ENCODE measurements at regions not wholly inside any gene's neighbourhood (a gene's known extent, or its start where the extent isn't known, plus 50 kb on each side); places are given as distances from the start of the nearest gene placed in this dataset.

GRCh38 chr15:61712129-61712759 lies 348.0 kb downstream of the VPS13C start:
- Histone ChIP-seq H3K4me1 (ENCODE audit: control insufficient read depth, insufficient read depth, low read length) (no peaks in the 10 kb centered on the region), H3K27me3 (ENCODE audit: control insufficient read depth, insufficient read depth, low read length) (no peaks in the 10 kb centered on the region), H3K27ac (ENCODE audit: low read depth, low read length) (no peak overlapping the region), H3K9ac (ENCODE audit: low read depth, low read length) (no peak overlapping the region), H3K9me3 (ENCODE audit: control insufficient read depth, insufficient read depth, low read length) (no peaks in the 10 kb centered on the region), H3K36me3 (ENCODE audit: control insufficient read depth, insufficient read depth, low read length) (no peaks in the 10 kb centered on the region), H3K4me3 (ENCODE audit: low read depth, low read length) (no peak overlapping the region)

- no peaks in the 10 kb centered on the region for H3K27me3 ChIP-seq (ENCODE audit: control insufficient read depth, insufficient read depth, low read length)
- H3K4me1 ChIP-seq (ENCODE audit: control insufficient read depth, insufficient read depth, low read length), result no peaks in the 10 kb centered on the region; the same call in 1 of the 2 replicates
- H3K9me3 ChIP-seq (ENCODE audit: control insufficient read depth, insufficient read depth, low read length), result no peaks in the 10 kb centered on the region
- no peak overlapping the region for H3K9ac ChIP-seq (ENCODE audit: low read depth, low read length)
- H3K27ac ChIP-seq (ENCODE audit: low read depth, low read length), result no peak overlapping the region
- H3K4me3 ChIP-seq (ENCODE audit: low read depth, low read length), result no peak overlapping the region
- no peaks in the 10 kb centered on the region for H3K36me3 ChIP-seq (ENCODE audit: control insufficient read depth, insufficient read depth, low read length)
Observed at GRCh38 chr15:61702224-61703020, 357.8 kb downstream of the VPS13C start.

- H3K27me3 ChIP-seq (ENCODE audit: control insufficient read depth, insufficient read depth, low read length), result no peaks in the 10 kb centered on the region
- H3K27ac ChIP-seq (ENCODE audit: low read depth, low read length), result no peak overlapping the region
- H3K9ac ChIP-seq (ENCODE audit: low read depth, low read length), result no peak overlapping the region
- H3K4me3 ChIP-seq (ENCODE audit: low read depth, low read length), result no peak overlapping the region
- H3K4me1 ChIP-seq (ENCODE audit: control insufficient read depth, insufficient read depth, low read length), result peaks cover 2% of the 10 kb centered on the region; the same call in 1 of the 2 replicates
- no peaks in the 10 kb centered on the region for H3K36me3 ChIP-seq (ENCODE audit: control insufficient read depth, insufficient read depth, low read length)
- H3K9me3 ChIP-seq (ENCODE audit: control insufficient read depth, insufficient read depth, low read length), result no peaks in the 10 kb centered on the region
Observed at GRCh38 chr15:61701455-61701854, 358.8 kb downstream of the VPS13C start.

GRCh38 chr15:61700803-61701202 lies 359.4 kb downstream of the VPS13C start:
- Histone ChIP-seq H3K9ac (ENCODE audit: low read depth, low read length) (no peak overlapping the region), H3K27ac (ENCODE audit: low read depth, low read length) (no peak overlapping the region), H3K4me3 (ENCODE audit: low read depth, low read length) (no peak overlapping the region), H3K27me3 (ENCODE audit: control insufficient read depth, insufficient read depth, low read length) (no peaks in the 10 kb centered on the region), H3K4me1 (ENCODE audit: control insufficient read depth, insufficient read depth, low read length) (peaks cover 2% of the 10 kb centered on the region; the same call in 1 of the 2 replicates), H3K9me3 (ENCODE audit: control insufficient read depth, insufficient read depth, low read length) (no peaks in the 10 kb centered on the region), H3K36me3 (ENCODE audit: control insufficient read depth, insufficient read depth, low read length) (no peaks in the 10 kb centered on the region)

DNA sequence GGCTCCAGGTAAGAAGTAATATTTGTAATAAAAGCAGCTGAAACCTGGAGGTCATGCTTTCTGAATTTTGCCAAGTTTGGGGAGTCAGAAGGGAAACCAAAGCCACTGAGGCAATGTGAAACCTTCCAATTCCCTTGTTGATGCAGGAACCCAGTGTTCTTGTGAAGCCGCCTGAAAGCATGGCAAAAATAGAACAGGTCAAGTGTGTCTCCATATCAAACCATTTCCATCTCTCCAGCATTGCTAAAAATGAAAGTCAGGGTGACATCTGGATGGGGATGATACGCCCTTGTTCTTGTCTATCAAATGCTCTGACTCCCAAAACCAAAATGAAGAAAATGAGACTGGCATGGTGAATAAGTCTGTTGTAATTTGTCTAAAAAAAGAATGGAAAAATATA lies 362.5 kb downstream of the VPS13C start:
- H3K27ac ChIP-seq (ENCODE audit: low read depth, low read length), result no peak overlapping the region
- no peaks in the 10 kb centered on the region for H3K9me3 ChIP-seq (ENCODE audit: control insufficient read depth, insufficient read depth, low read length)
- no peak overlapping the region for H3K4me3 ChIP-seq (ENCODE audit: low read depth, low read length)
- peaks cover 2% of the 10 kb centered on the region; the same call in 1 of the 2 replicates for H3K4me1 ChIP-seq (ENCODE audit: control insufficient read depth, insufficient read depth, low read length)
- no peaks in the 10 kb centered on the region for H3K27me3 ChIP-seq (ENCODE audit: control insufficient read depth, insufficient read depth, low read length)
- no peak overlapping the region for H3K9ac ChIP-seq (ENCODE audit: low read depth, low read length)
- no peaks in the 10 kb centered on the region for H3K36me3 ChIP-seq (ENCODE audit: control insufficient read depth, insufficient read depth, low read length)

DNA sequence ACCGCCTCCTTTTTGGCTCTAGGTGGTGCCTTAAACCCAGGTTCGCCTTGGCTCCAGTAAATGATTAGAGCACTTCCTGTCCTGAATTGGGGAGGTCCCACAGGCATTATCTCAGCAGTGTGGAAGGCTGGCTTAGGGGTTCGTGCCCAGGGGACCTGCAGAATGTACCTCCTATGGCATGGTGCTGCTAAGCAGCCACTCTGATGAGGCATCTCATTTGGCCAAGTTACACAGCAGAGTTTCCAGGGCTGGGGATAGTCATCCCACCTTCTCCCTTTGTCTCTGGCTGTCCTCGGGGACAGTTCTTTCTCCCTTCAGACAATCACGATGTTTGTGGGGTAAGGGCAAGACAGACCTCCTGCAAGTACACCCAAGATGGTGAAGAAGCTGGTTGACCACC lies 371.2 kb downstream of the VPS13C start:
- H3K27me3 ChIP-seq (ENCODE audit: control insufficient read depth, insufficient read depth, low read length), result no peaks in the 10 kb centered on the region
- no peak overlapping the region for H3K4me3 ChIP-seq (ENCODE audit: low read depth, low read length)
- H3K27ac ChIP-seq (ENCODE audit: low read depth, low read length), result no peak overlapping the region
- no peaks in the 10 kb centered on the region for H3K9me3 ChIP-seq (ENCODE audit: control insufficient read depth, insufficient read depth, low read length)
- no peak overlapping the region for H3K9ac ChIP-seq (ENCODE audit: low read depth, low read length)
- H3K4me1 ChIP-seq (ENCODE audit: control insufficient read depth, insufficient read depth, low read length), result peaks cover 4% of the 10 kb centered on the region; the same call in 1 of the 2 replicates
- no peaks in the 10 kb centered on the region for H3K36me3 ChIP-seq (ENCODE audit: control insufficient read depth, insufficient read depth, low read length)

GRCh38 chr15:61687651-61688050 lies 372.6 kb downstream of the VPS13C start:
- H3K27me3 ChIP-seq (ENCODE audit: control insufficient read depth, insufficient read depth, low read length), result no peaks in the 10 kb centered on the region
- H3K4me1 ChIP-seq (ENCODE audit: control insufficient read depth, insufficient read depth, low read length), result peaks cover 4% of the 10 kb centered on the region; the same call in 1 of the 2 replicates
- H3K9me3 ChIP-seq (ENCODE audit: control insufficient read depth, insufficient read depth, low read length), result no peaks in the 10 kb centered on the region
- H3K27ac ChIP-seq (ENCODE audit: low read depth, low read length), result no peak overlapping the region
- no peak overlapping the region for H3K4me3 ChIP-seq (ENCODE audit: low read depth, low read length)
- H3K36me3 ChIP-seq (ENCODE audit: control insufficient read depth, insufficient read depth, low read length), result no peaks in the 10 kb centered on the region
- no peak overlapping the region for H3K9ac ChIP-seq (ENCODE audit: low read depth, low read length)

GRCh38 chr15:61687124-61687523 lies 373.1 kb downstream of the VPS13C start:
- no peaks in the 10 kb centered on the region for H3K27me3 ChIP-seq (ENCODE audit: control insufficient read depth, insufficient read depth, low read length)
- no peaks in the 10 kb centered on the region for H3K36me3 ChIP-seq (ENCODE audit: control insufficient read depth, insufficient read depth, low read length)
- no peak overlapping the region for H3K27ac ChIP-seq (ENCODE audit: low read depth, low read length)
- peaks cover 4% of the 10 kb centered on the region; the same call in 1 of the 2 replicates for H3K4me1 ChIP-seq (ENCODE audit: control insufficient read depth, insufficient read depth, low read length)
- H3K9ac ChIP-seq (ENCODE audit: low read depth, low read length), result no peak overlapping the region
- H3K4me3 ChIP-seq (ENCODE audit: low read depth, low read length), result no peak overlapping the region
- H3K9me3 ChIP-seq (ENCODE audit: control insufficient read depth, insufficient read depth, low read length), result no peaks in the 10 kb centered on the region

GRCh38 chr15:61685971-61686370 lies 374.3 kb downstream of the VPS13C start:
- H3K27ac ChIP-seq (ENCODE audit: low read depth, low read length), result no peak overlapping the region
- no peaks in the 10 kb centered on the region for H3K9me3 ChIP-seq (ENCODE audit: control insufficient read depth, insufficient read depth, low read length)
- H3K4me3 ChIP-seq (ENCODE audit: low read depth, low read length), result no peak overlapping the region
- H3K36me3 ChIP-seq (ENCODE audit: control insufficient read depth, insufficient read depth, low read length), result no peaks in the 10 kb centered on the region
- H3K4me1 ChIP-seq (ENCODE audit: control insufficient read depth, insufficient read depth, low read length), result peaks cover 8% of the 10 kb centered on the region
- H3K27me3 ChIP-seq (ENCODE audit: control insufficient read depth, insufficient read depth, low read length), result no peaks in the 10 kb centered on the region
- H3K9ac ChIP-seq (ENCODE audit: low read depth, low read length), result no peak overlapping the region

GRCh38 chr15:61685534-61685933 lies 374.7 kb downstream of the VPS13C start:
- Histone ChIP-seq H3K27ac (ENCODE audit: low read depth, low read length) (no peak overlapping the region), H3K9me3 (ENCODE audit: control insufficient read depth, insufficient read depth, low read length) (no peaks in the 10 kb centered on the region), H3K4me3 (ENCODE audit: low read depth, low read length) (no peak overlapping the region), H3K27me3 (ENCODE audit: control insufficient read depth, insufficient read depth, low read length) (no peaks in the 10 kb centered on the region), H3K4me1 (ENCODE audit: control insufficient read depth, insufficient read depth, low read length) (peaks cover 12% of the 10 kb centered on the region), H3K9ac (ENCODE audit: low read depth, low read length) (no peak overlapping the region), H3K36me3 (ENCODE audit: control insufficient read depth, insufficient read depth, low read length) (no peaks in the 10 kb centered on the region)

- no peak overlapping the region for H3K27ac ChIP-seq (ENCODE audit: low read depth, low read length)
- H3K4me3 ChIP-seq (ENCODE audit: low read depth, low read length), result no peak overlapping the region
- peaks cover 19% of the 10 kb centered on the region for H3K4me1 ChIP-seq (ENCODE audit: control insufficient read depth, insufficient read depth, low read length)
- H3K9ac ChIP-seq (ENCODE audit: low read depth, low read length), result no peak overlapping the region
- H3K9me3 ChIP-seq (ENCODE audit: control insufficient read depth, insufficient read depth, low read length), result no peaks in the 10 kb centered on the region
- H3K27me3 ChIP-seq (ENCODE audit: control insufficient read depth, insufficient read depth, low read length), result no peaks in the 10 kb centered on the region
- no peaks in the 10 kb centered on the region for H3K36me3 ChIP-seq (ENCODE audit: control insufficient read depth, insufficient read depth, low read length)
Observed at GRCh38 chr15:61684749-61685467, 375.3 kb downstream of the VPS13C start.

All from HUES48 (cell line).